GM23248 (cell line): ENCODE measurements at regions not wholly inside any gene's neighbourhood (a gene's known extent, or its start where the extent isn't known, plus 50 kb on each side); places are given as distances from the start of the nearest gene placed in this dataset.

Experiments used
- EZH2 ChIP-seq: fragments of 200-600 bp; sonication (generic); IDR thresholded peaks from 2 replicates; pipeline ENCODE4 v1.6.1; 2018; ENCODE audit warnings: antibody characterized with exemption, mild to moderate bottlenecking; ENCODE audit not compliant: insufficient read depth, poor library complexity, severe bottlenecking
- EZH2phosphoT487 ChIP-seq: fragments of 200-600 bp; sonication (generic); IDR thresholded peaks from 2 replicates; pipeline ENCODE4 v1.6.1; 2018; ENCODE audit warnings: antibody characterized with exemption, moderate library complexity, mild to moderate bottlenecking, low read depth; ENCODE audit not compliant: insufficient read depth

DNA sequence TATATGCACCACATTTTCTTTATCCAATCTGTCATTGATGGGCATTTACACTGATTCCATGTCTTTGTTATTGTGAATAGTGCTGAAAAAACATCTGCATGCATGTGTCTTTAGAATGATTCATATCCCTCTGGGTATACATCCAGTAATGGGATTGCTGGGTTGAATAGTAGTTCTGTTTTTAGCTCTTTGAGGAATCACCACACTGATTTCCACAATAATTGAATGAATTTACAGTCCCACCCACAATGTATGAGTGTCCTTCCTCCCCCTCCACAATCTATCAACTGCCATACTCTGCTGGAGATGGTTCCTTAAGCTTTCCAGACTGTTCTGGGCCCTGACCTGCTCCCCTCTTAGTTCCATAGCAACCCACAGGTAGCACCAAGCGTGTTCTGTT, 667.0 kb downstream of the LIG4 start:
- TF ChIP-seq EZH2phosphoT487 (no peak), EZH2 (no peak)
